Hematopoietic multipotent progenitor cell treated with erythropoietin and hydrocortisone succinate and interleukin-3 and kit ligand, for 4 days (in vitro differentiated cells): ENCODE measurements at regions not wholly inside any gene's neighbourhood (a gene's known extent, or its start where the extent isn't known, plus 50 kb on each side); places are given as distances from the start of the nearest gene placed in this dataset.
"Not testable (repeated sequence)": the region's sequence is repeated elsewhere in the genome, so short reads cannot be mapped to it uniquely, and the experiment has no call there.

Source experiments
- DNase-seq: peaks from one replicate; pipeline ENCODE4 v3.0.0-alpha.2; 2015

DNA sequence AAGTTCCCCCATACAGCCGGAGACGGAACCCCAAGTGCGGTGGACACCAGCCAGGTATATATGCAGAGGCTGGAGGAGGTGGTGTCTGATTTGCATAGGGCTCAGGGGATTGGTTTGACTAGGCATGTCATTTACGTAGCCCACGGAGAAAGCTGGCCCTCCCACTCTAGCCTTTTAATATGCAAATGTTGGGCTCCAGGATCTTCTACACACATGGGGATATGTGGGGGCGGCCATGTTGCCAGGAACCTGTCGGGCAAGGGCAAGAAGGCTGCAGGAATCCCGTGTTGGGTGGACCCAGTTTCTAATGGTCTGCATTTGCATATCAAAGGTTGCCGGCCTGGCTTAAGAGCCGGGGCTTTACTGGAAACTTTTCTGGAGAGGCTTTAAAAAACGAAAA, 57.4 kb downstream of the FTHL17 start:
- not testable (repeated sequence) for DNase-seq

DNA sequence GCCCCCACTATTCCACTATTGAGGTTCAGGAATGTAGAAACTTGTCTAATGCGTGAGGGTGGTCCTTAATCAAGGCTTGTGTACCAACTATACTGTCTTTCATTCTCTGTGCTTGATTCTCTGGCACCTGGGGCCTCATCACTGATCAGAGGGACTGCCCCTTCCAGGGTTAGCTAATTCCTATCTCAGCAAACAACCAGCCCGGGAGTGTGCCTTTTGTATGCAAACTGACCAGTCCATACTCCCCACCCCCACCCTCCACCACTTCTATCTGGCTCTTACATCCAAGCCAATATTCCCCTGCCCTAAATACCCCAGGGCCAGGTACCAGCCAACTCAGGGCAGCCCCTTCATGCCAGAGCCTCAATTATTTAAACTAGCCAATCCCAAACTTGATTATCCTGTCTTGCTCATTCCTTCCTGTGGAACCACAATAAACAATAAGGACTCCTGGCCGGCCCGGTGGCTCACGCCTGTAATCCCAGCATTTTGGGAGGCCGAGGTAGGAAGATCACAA, 59.3 kb downstream of the FTHL17 start:
- no peak for DNase-seq

DNA sequence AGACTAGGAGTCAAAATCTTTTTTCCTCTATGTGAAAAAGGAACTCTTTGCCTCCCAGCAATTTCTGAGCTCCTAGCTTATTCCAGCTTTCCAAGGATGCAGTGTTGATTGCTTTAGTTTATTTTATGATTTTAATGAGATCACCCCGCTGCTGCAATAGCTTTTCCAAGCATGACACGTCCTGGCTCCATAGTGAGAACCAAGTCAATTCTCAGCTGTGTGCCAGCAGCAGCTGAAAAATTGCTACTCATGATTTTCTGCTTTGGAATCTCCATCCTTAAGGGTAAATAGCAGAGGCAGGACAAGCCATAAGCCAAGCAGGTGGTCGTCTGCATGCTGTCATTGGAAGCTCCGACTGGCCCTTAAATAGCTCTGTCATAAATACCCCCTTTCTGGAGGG, 64.5 kb downstream of the FTHL17 start:
- DNase-seq: no peak

DNA sequence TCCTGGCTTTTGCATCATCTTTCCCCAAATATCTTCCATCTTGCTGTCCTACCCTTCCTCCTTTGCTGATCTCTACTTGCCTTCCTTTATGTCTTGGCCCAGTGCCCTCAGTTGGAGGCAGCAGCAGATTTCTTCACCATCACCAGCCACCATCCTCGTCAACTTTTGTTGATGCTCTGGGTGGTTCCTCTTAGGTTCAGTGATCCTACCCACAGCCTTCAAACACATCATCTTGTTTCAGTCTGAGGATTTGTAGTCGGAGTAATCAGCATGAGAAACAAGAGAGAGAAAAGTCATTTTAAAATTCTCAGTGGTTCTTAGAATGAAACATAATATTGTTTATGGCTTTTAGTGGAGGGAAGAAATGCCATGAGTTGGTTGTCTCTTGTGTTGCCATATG, 65.8 kb downstream of the FTHL17 start:
- DNase-seq: no peak

DNA sequence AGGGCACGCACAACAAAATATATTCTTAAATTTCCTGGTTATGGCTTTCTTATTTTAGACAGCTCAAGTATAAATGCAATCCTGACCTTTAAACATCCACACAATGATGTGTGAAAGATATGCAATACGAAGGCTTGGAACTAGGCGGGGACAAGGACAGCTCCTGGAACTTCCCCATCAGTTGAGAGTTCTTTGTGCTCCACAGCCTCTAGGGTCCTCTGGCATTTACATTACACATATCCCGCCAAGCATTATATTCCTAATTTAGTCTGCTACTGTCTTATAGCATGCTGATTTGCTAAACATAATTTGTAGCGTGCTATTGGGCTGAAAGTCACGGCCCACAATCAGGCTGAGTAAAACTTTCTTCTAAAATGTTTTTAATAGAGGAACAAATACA, 74.4 kb downstream of the FTHL17 start:
- no peak for DNase-seq

DNA sequence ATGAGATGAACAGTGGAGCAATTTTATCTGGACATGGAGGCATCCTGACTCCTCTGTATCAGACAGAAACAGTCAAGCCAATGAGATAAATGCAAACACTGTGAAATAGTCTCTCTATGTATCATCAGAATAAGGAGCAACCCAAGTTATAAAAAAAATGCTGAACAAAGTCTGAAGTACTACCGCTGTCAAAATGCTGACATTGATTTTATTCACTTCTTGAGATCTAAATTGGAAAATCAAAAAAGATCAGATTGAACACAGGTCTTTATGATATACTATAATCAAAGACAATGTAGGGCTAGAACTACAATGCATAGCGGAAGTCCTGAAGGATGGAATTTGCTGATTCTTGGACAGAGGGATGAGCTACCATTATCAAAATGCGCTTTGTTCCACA, 76.1 kb downstream of the FTHL17 start:
- DNase-seq: no peak

DNA sequence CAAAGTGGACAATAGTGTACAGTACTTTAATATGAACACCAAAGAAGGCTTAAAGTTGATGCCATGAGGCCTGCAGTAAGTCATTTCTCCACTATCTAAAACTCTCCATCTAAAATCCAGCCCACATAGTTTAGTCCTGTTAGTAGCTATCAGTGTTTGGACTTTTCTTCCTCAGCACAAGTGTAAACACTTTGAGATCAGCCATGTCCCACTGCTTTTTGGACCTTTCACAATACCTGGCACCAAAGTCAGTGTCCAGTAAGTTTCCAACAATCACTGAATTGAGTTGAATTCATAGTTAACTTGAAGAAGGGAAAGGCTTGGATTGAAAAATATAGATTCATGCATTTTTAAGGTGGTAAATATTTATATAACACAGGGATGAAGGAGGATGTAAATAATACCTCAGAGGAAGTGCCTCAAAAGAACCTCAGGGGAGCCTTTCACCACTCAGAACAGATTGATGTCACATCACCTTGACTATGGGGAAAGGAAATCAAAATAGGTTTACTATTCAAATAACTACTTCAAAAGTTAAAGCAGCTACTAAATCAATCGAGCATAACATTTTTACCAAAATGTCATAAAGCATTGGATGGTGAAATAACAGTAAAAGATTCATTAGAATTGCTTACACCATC, 76.7 kb downstream of the FTHL17 start:
- no peak for DNase-seq

DNA sequence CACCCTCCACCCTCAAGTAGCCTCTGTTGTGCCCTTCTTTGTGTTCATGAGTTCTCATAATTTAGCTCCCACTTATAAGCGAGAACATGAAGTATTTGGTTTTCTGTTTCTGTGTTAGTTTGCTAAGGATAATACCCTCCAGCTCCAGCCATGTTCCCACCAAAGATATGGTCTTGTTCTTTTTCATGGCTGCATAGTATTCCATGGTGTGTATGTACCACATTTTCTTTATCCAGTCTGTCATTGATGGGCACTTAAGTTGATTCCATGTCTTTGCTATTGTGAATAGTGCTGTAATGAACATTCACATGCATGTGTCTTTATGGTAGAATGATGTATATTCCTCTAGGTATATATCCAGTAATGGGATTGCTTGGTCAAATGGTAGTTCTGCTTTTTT, 77.8 kb downstream of the FTHL17 start:
- not testable (repeated sequence) for DNase-seq

DNA sequence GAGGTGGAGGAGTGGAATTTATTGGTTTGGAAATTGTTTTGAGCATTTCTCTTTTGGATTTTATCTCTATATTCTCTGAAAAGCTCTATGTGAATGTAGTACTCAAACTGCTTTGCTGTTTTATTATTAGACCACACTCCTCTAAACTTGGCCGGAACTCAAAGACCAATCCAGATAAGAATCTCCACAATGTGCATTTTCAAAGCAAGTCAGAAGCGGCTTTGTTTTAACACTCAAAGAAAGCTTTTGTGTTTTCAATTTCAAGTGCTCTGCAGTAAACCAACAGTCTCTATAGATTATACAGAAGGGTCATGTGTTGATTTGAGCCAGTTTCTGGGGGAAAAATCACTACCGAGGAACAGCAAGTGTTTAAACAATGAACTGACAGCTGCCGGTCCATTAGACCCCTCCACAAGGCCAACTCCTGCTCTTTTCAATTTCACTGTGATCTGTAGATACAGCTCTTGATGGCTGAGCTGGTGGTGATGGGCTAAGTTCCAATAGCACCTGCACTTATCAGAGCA, 79.4 kb downstream of the FTHL17 start:
- peak; percentile 68 for DNase-seq

DNA sequence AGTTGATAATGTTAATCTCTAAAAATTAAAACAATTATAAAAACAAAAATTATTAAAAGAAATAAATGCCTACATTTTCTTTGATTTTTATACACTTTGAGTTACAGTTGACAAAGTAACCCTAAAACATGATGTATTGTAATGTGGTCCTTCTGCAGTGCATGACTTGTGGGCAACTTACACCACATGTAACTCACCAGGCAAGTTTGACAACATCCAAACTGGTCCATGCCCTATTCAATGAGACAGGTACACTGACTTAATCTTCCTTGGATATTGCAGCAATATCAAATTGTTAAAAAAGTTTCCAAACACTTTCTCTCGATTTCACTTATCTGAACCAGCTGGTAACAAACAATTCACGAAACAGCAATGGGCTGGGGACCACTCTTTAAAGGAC, 81.5 kb downstream of the FTHL17 start:
- DNase-seq: no peak

DNA sequence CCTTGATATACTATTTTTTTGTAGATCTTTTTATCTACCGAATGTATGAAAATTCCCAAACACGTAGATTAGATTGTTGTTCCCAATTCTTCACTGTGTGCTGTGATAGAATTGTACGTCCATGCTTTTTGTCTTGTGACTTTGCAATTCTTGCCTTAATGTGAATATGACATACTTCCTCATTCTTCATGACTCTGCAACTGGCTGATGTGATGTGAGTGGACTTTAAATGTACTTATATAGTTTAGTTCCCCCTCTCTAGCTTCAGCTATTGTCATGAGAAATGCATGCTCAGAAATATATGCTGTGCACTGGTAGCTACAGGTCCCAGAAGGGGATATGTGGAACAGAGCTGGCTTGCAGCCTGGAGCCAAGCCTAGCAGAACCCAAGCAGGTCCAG, 89.4 kb downstream of the FTHL17 start:
- DNase-seq: peak; percentile 72

DNA sequence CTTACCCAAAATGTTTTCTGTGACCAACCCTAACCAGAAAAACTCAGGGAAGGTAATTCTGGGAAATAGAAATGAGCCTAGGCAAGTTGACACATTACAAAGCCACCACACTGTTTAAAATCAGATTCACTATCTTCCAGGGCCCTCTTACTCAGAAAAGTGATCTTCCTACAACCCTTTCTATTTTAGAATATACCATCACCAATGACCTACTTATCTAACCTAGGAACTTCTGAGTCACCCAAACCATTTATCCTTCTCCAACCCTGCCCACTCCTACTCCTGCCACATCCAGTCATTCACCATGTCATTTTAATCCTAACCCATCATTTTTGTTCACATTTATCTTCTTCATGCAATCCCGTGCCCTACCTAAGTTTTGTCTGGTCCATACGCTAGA, 89.9 kb downstream of the FTHL17 start:
- DNase-seq: no peak

DNA sequence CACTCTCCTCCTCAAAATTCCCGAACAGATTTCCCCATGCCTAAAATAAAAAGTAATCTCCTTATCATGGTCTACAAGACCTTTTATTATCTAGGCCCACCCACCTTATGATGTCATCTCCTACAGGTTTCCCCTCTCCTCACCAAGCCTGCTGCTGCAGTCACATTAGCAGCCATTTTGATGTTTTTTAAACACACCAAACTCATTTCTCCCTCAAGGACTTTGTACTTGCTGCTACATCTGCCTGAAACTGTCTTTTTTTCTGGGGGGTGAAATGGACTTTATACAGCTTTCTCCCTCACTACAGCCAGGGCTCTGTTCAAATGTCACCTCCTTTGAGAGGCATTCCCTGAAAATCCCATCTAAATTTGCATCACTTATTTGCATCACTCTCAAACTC, 90.2 kb upstream of the TAB3 start:
- DNase-seq: no peak

DNA sequence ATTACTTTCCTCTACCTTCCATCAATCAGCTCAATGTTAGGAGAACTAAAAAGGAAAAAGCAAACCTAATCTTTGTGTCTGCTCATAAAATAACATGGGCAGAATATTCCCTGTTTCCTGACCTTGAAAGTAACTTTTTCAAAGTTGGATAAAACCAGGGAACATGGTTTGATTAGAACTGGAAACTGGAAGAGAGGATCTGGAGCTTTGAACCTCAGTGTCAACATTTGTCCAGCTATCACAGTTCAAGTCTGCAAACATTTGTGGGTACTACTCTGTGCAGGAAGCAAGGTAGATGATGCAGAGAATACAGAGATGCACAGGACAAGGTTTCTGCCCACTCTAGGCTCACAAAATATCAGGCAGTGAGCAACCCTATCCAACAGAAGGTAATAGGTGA, 86.4 kb upstream of the TAB3 start:
- no peak for DNase-seq

DNA sequence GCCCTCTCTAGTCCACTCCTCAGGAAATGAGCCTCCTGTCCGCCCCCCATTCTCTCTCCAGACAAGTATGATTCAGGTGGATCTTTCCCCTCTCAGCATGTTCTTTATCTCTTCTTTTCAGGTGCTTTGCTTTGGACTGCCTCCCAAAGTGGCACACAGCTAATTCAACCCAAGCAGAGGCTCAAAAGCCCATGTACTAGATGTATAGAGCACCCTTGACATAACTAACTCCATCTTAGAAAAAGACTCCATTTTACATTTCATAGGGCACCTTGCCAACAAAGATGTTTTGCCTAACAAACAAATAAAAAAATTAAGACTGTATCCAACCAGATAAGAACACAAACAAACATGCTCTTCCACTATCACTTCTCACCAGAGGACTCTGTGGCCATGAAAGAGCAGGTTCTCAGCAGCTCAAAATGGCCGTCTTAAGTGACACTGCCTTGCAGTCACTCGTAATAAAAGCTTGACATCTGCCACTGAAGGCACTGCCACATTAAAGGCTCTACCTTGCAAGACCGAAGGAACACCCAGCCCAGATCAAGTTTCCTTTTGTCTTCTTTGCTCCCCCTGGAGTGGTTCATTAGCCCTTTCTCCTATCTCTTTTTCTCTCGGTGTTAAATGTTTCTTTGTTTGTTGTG, 84.9 kb upstream of the TAB3 start:
- peak; percentile 31 for DNase-seq

DNA sequence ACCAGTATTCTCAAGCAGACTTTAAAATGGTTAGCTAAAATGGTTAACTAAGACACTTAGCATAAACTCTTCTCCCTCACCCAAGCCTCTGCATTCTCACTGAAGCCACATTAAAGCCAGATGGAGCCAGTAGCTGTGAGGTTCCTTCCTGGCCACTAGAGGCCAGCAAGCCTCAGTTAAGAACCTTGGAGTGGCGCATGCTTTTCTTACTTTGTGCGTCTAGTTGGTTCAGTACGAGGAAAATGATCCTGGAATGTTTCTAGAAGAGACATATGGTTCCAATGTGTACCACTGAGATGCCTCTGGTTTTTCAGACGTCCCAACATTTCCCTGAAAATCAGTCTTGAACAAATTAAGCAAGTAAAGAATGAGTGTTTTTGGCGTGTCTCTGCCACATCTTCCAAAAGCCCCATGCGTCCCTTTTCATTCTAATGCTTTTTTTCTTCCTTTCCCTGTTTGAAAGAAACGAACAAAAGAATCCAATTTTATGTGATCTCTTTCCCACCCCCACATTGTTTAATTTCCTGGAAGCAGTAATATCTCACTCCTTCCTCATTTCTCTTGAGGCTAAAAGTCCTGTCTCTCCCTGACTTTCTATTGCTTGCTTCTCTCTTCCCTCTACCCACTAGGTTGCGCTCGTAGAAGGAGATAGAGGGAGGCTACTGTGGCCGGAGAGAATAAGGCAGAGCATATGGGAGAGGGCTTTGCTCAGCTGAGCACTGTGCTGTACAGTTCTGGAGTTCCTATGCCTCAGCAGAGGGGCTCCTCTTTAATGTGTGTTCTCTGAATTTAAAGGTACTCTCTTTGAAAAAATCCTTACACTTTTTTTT, 82.9 kb upstream of the TAB3 start:
- DNase-seq: peak; percentile 75

DNA sequence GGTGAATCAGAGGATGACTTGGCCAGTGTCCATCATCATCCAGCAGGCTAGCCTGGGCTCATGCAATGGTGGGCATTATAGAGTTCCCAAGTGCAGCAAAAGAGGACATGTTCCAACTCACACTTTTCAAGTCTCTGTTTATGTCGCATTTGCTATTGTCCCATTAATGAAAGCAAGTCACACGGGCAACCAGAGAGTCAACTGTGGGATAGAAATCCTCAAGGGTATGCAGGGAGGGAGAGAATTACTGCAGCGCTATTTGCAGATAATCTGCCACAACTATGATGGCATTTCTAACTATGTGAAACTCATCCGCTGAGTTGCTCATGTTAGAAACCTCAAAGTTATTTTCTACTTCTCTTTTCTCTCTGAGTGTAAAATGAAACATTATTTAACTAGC, 78.5 kb upstream of the TAB3 start:
- DNase-seq: peak; percentile 8

DNA sequence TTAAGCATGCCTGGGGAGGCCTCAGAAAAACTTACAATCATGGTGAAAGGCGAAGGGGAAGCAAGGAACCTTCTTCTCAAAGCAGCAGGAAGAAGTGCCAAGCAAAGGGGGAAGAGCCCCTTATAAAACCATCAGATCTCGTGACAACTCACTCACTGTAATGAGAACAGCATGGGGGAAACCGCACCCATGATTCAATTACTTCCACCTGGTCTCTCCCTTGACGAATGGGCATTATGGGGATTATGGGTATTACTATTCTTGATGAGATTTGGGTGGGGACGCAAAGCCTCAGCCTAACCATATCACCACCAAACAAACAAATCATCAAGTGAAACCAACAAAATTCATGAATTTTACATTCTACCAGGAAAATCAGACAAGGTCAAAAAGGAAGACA, 76.7 kb upstream of the TAB3 start:
- no peak for DNase-seq

DNA sequence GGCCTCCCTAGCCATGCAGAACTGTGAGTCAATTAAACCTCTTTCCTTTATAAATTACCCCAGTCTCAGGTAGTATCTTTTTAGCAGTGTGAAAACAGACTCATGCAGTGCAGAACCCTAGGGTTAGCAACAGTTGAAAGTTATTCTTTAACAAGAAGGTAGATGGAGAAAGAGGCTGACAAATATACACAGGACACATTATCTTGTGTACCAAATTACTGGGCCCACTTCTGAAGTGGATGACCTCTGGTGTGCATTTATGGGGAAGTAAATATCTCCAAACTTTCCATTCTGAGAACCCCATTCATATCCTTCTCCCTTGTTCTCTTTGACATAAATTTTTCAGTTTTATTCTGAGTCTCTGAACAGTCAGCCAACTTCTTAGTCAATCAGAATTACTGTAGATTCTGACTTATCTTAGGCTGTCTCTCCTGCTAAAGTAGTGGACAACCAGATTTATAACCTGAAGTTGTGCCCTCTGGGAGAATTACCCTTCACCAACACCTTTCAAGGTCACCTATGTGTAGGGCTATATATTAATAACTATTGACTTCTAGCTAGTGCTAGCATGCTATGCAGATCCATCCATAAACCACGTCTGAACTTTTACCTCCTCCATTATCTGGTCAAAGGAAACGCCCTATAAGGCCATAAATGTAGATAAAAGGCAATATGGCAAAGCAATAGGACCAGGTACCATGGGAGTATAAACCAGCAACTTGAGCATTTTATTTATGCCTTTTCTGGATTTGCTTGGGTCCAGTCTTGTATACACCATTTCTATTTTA, 72.5 kb upstream of the TAB3 start:
- no peak for DNase-seq

DNA sequence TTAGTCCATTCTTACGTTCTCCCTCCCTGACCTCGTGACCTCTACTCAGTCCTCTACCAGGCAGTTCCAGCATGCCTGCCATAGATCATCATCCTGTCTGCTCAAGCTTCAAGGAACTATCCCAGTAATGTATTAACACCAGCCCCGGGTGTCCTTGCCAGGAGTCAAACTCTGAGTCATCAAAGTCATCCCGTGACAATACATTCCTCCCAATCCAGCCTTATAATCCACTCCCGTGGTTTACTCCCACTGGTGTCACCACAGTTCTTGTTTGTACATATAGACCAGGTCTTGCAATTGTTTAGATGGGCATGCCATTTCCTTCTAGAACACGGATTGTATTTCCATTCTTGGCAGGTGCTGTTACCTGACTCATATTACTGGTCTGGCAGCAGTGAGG, 68.7 kb upstream of the TAB3 start:
- DNase-seq: no peak

DNA sequence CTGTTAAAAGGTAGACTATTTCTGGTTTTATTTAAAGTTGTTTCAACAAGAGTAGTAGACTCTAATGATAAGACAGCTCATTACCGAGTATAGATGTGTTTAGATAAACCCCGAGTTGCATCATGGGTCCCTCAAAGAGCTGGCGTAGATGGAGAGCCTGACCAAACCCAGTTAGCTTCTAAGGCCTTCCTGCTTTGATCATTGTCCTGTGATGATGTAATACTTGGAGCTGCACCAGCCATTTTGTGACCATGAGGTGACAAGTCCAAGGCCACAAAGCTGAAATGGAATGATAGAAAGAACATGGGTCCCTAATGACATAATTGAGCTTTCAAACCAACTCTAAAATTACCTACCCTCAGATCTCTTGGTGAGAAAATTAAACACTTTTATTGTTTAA, 66.6 kb upstream of the TAB3 start:
- peak; percentile 34 for DNase-seq

DNA sequence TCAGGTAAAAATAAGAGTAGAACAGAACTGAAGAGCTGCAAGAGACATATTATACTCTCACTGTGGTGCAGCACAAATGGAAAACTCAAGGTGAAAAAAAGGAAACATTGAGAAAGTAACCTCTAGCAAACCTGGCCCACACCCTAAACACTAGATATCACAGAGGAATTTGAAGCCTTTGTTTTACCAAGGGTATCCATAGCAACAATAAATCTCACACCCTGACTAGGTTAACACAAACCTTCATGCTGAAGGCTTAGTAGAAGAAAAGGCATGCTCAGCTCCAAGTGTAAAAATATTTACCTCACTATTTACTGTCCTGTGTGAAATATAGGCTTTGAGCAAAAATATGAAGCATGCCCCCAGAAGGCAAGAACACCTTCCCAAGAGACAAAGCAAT, 61.9 kb upstream of the TAB3 start:
- no peak for DNase-seq

DNA sequence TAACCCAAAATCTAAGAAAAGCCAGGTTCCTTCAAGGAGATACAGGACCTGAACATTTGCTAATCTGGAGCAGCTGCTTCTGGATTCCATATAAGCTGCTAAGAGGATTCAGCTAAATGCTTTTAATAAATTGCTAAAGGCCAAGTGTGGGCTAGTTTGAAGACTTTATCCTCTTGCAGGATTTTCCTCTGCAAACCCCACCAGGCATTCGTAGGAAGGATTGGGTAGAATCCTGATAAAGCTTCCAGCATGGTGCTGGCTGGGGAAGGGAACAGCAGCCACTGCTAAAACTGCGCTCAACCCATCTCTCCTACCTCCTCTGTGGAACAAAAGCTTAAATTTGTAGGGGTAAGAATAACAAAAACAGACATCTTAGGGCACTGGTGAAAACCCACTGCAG, 61.3 kb upstream of the TAB3 start:
- DNase-seq: no peak
